DND-41 (cell line): ENCODE measurements at regions not wholly inside any gene's neighbourhood (a gene's known extent, or its start where the extent isn't known, plus 50 kb on each side); places are given as distances from the start of the nearest gene placed in this dataset.

Experiments
- ATAC-seq: fragments of 200-7000 bp; cut with Tn5 transposase; 3 replicates; pipeline ENCODE4 v1.9.1; 2021; ENCODE audit warnings: low read depth; ENCODE audit not compliant: insufficient read depth
- DNase-seq: peaks from one replicate; pipeline ENCODE4 v3.0.0-alpha.2; 2020
- H2AFZ ChIP-seq: 2 replicates; pipeline ENCODE4 v1.6.0; 2012; ENCODE audit warnings: low read depth, low read length
- H3K27ac ChIP-seq: 2 replicates; pipeline ENCODE4 v1.5.1; 2012; ENCODE audit warnings: low read length, inconsistent platforms
- H3K27me3 ChIP-seq: fragments of 200-600 bp; sonication (generic); 2 replicates; pipeline ENCODE4 v1.6.0; 2012; ENCODE audit warnings: low read length, mild to moderate bottlenecking, inconsistent platforms; ENCODE audit not compliant: insufficient read depth, poor library complexity
- H3K36me3 ChIP-seq: 2 replicates; pipeline ENCODE4 v1.5.1; 2012; ENCODE audit warnings: low read length, inconsistent platforms; ENCODE audit not compliant: insufficient read depth
- H3K4me1 ChIP-seq: 2 replicates; pipeline ENCODE4 v1.5.1; 2012; ENCODE audit warnings: mild to moderate bottlenecking, low read length; ENCODE audit not compliant: insufficient read depth
- H3K4me2 ChIP-seq: 2 replicates; pipeline ENCODE4 v1.6.0; 2012; ENCODE audit warnings: mild to moderate bottlenecking, moderate library complexity, low read length, inconsistent platforms; ENCODE audit not compliant: insufficient read depth
- H3K4me3 ChIP-seq, 2 experiments: fragments of 200-600 bp in 1 of 2; shearing (Covaris generic) in 1 of 2; 2 replicates each; pipeline ENCODE4 v1.5.1; 2012 to 2016; ENCODE audit warnings: inconsistent platforms in 2 of 2, low read length in 2 of 2, mild to moderate bottlenecking in 2 of 2, low read depth in 1 of 2, moderate library complexity in 1 of 2
- H3K79me2 ChIP-seq: 2 replicates; pipeline ENCODE4 v1.6.0; 2012; ENCODE audit warnings: low read length, inconsistent platforms; ENCODE audit not compliant: insufficient read depth
- H3K9ac ChIP-seq: 2 replicates; pipeline ENCODE4 v1.6.0; 2012; ENCODE audit warnings: low read depth, mild to moderate bottlenecking, inconsistent platforms, low read length, moderate library complexity
- H3K9me3 ChIP-seq: 2 replicates; pipeline ENCODE4 v1.5.1; 2012; ENCODE audit warnings: low read length, moderate library complexity, mild to moderate bottlenecking, inconsistent platforms; ENCODE audit not compliant: insufficient read depth, severe bottlenecking
- H4K20me1 ChIP-seq: 2 replicates; pipeline ENCODE4 v1.6.0; 2012; ENCODE audit warnings: low read length; ENCODE audit not compliant: insufficient read depth
- CTCF ChIP-seq: IDR thresholded peaks from 2 replicates; pipeline ENCODE4 v1.5.1; 2012; ENCODE audit warnings: borderline replicate concordance, low read length, moderate library complexity, mild to moderate bottlenecking; ENCODE audit not compliant: poor library complexity, severe bottlenecking; ENCODE audit errors: extremely low read depth
- EZH2 ChIP-seq: IDR thresholded peaks from 3 replicates; pipeline ENCODE4 v1.6.1; 2012; ENCODE audit warnings: borderline replicate concordance, low read depth, mild to moderate bottlenecking, moderate library complexity, low read length, inconsistent platforms; ENCODE audit not compliant: severe bottlenecking

GRCh38 chr11:109865548-109866186 is 227.5 kb upstream of the ZC3H12C start:
- Histone ChIP-seq H3K36me3 (no peaks in the 10 kb centered on the region), H4K20me1 (no peaks in the 10 kb centered on the region), H3K4me3 (no peak overlapping the region), H3K27me3 (no peaks in the 10 kb centered on the region), H3K4me2 (no peak overlapping the region), H2AFZ (no peak overlapping the region), H3K27ac (no peak overlapping the region), H3K9me3 (no peaks in the 10 kb centered on the region), H3K4me1 (no peaks in the 10 kb centered on the region), H3K79me2 (no peaks in the 10 kb centered on the region), H3K9ac (no peak overlapping the region)
- no peak for ATAC-seq
- DNase-seq, result no peak
- TF ChIP-seq EZH2, result no peak
- peak; percentile 9 for TF ChIP-seq CTCF

DNA sequence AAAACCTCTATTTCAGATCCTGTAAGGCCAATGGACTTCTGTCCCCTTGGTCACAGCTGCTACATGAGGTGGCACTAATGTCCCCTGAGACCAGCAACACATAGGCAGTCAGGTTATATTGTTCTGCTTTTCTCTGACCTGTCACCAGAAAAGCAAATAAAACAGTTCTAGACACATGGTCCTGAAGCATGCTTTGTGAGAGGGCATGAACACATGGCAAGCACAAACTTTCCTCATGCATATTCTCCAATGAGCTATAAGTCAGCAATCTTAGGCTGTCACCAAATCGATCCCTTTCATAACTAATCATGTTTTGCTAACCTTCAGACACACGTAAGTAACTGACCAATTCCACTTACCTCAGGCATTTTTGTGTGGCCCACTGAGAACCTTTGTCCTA is 225.4 kb upstream of the ZC3H12C start:
- Histone ChIP-seq H4K20me1 (no peaks in the 10 kb centered on the region), H3K27me3 (no peaks in the 10 kb centered on the region), H3K79me2 (no peaks in the 10 kb centered on the region), H3K4me3 (no peak overlapping the region), H3K9ac (no peak overlapping the region), H2AFZ (no peak overlapping the region), H3K27ac (no peak overlapping the region), H3K36me3 (no peaks in the 10 kb centered on the region), H3K4me2 (no peak overlapping the region), H3K9me3 (no peaks in the 10 kb centered on the region), H3K4me1 (no peaks in the 10 kb centered on the region)
- no peak for TF ChIP-seq EZH2
- TF ChIP-seq CTCF, result no peak
- DNase-seq (no peak), ATAC-seq (no peak)

GRCh38 chr11:109869536-109869935 is 223.7 kb upstream of the ZC3H12C start:
- Histone ChIP-seq H3K9ac (no peak overlapping the region), H3K9me3 (no peaks in the 10 kb centered on the region), H2AFZ (no peak overlapping the region), H3K79me2 (no peaks in the 10 kb centered on the region), H3K4me1 (no peaks in the 10 kb centered on the region), H3K36me3 (no peaks in the 10 kb centered on the region), H3K4me2 (no peak overlapping the region), H3K27ac (no peak overlapping the region), H3K27me3 (no peaks in the 10 kb centered on the region), H3K4me3 (no peak overlapping the region), H4K20me1 (no peaks in the 10 kb centered on the region)
- DNase-seq (no peak), ATAC-seq (no peak)
- TF ChIP-seq CTCF (no peak), EZH2 (no peak)
